T-helper 1 cell treated with Interleukin-12 subunit alpha and Interleukin-12 subunit beta and Interleukin-4 antibody, amounts not matched to agents 30 ng/mL and 1 ng/mL, for 36 hours (primary cell): ENCODE measurements at regions not wholly inside any gene's neighbourhood (a gene's known extent, or its start where the extent isn't known, plus 50 kb on each side); places are given as distances from the start of the nearest gene placed in this dataset.
"Not testable (repeated sequence)": the region's sequence is repeated elsewhere in the genome, so short reads cannot be mapped to it uniquely, and the experiment has no call there.

Experiments used
- intact Hi-C: fragments of 100-400 bp; cut with micrococcal nuclease; formaldehyde crosslinking; loops from one replicate; pipeline ENCODE4 v1.15.1; 2024

GRCh38 chr14:43877351-43877960 is 629.6 kb downstream of the FSCB start:
- intact Hi-C loops, result no loop called here

DNA sequence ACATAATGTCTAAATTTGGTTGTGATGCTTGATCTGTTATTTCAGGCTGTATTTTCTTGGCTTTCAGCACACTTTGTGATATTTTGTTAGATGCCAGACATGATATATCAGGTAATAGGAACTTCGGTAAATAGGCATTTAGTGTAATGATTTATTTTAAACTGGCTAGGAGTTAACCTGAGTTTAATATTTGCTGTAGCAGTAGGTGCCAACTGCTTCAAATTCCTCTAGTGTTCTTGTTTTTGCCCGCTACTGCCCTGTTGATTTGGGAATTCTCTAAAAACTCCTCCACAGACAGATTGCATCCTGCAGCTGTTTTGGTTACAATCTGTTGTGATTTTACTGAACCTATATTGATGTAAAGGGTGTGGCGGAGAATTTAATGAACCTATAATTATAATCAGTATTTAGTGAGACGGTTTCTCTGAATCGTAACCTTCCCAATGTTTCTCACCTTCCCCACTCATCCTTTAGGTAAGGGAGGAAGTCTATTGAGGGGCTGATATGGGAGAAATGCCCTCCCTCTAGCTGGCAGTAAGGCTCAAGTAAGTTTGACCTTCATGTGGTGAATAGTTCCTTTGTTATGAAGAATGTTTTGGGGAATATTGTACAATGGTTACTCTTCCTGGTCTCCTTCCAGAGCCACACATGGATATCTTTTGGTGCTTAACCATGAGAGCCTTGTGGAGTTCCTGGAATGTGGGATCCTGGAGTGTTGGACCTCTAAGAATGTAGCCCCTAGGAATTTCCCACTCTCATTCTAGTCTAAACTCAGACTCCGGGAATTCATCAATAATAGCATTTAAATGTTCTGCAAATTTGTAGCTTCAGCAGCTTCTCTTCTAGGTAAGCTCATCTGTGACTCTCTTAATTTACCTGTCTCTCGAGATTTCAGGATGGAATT is 634.1 kb downstream of the FSCB start:
- intact Hi-C loops, result no loop called here

GRCh38 chr14:43872222-43872621 is 634.9 kb downstream of the FSCB start:
- intact Hi-C loops, result no loop called here

GRCh38 chr14:43858981-43859380 is 648.1 kb downstream of the FSCB start:
- intact Hi-C loops, result no loop called here

DNA sequence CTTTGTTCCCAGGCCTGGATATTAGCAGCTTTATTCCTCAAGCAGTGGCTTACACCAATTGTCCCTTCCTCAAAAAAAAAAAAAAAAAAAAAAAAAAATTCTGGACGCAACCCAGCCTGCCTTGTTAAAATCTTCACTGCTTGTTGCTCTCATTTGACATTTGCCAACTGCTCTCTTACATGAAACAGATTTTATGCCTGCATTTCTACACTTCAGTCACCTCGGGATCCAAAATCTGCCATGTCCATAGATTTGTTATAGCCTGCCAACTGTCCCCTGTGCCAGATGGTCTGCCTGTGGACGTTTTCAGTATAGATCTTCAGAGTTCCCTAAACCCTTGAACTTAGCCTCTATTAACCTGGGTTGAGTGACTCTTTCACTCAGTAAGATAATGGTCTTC is 651.5 kb downstream of the FSCB start:
- intact Hi-C loops, result no loop called here

DNA sequence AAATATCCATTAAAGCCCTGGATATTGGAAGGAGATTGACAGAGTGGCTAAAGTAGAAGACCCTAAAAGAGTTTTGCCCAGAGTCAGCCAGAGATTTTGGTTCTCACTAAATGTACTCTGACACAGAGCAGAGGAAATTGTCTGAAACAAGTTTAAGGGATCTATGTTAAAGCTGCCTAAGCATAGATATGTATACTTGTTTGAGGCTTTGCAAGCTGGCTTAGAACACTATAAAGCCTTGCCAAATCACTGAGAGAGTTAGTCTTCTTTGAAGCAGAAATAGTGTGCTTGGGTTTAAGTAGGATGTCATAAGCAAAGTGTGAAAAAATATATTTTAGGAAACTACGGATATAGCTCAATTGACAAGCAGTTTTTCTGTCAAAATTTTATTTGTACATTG is 653.5 kb downstream of the FSCB start:
- intact Hi-C loops, result no loop called here

GRCh38 chr14:43803076-43803689 is 703.9 kb downstream of the FSCB start:
- intact Hi-C loops, result no loop called here

GRCh38 chr14:43795600-43796228 is 711.4 kb downstream of the FSCB start:
- intact Hi-C loops, result no loop called here

DNA sequence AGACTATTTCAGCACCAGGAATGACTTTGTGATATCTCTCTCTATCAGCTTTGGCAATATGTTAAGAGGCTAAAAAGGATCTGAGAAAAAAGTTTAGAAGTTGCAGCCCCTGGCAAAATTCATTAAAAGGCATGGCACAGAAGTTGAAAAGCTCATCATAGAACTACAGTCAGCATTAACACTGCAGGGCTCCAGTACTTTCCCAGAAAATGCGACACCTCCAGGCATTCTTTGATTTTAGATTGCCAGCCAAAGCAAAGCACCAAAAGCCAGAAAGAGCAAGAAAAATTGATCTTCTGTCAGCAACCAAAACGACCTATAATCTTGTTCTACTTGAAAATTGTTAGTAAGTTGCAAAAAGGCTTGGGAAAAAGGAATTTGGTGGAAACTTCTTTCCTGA is 713.5 kb downstream of the FSCB start:
- intact Hi-C loops, result no loop called here

DNA sequence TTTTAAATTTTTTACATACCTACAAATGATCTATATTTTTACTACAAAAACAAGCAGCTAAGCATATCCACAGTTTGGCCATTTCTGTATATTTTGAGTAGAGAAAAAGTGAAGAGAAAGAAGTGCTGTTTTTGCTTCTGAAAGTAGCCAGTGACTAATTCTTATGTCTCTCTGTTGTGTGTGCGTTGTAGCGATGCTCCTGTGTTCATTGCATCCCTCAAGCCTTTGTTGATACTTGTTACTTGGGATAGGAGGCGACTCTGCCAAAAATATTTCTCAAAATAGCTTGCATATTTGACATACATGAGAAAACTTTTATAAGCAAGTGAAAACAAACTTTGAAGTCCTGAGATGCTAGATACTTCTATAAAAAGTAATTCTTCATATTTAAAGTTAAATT is 714.1 kb downstream of the FSCB start:
- intact Hi-C loops, result no loop called here

DNA sequence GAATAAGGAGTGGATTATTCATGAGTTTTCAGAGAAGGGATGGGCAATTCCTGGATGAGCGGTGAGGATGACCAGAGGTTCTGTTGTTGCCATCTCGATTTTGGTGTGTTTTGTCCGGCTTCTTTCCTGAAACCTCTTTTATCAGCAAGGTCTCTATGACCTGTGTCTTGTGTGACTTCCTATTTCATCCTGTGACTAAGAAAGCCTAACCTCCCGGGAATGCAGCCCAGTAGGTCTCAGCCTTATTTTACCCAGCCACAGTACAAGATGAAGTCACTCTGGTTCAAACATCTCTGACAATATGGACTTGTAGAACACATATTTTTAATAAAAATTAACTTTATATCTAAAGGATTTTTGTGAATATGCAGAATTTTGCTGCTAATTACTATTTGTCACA is 716.4 kb downstream of the FSCB start:
- intact Hi-C loops, result no loop called here

GRCh38 chr14:43789458-43789857 is 717.6 kb downstream of the FSCB start:
- intact Hi-C loops, result no loop called here

DNA sequence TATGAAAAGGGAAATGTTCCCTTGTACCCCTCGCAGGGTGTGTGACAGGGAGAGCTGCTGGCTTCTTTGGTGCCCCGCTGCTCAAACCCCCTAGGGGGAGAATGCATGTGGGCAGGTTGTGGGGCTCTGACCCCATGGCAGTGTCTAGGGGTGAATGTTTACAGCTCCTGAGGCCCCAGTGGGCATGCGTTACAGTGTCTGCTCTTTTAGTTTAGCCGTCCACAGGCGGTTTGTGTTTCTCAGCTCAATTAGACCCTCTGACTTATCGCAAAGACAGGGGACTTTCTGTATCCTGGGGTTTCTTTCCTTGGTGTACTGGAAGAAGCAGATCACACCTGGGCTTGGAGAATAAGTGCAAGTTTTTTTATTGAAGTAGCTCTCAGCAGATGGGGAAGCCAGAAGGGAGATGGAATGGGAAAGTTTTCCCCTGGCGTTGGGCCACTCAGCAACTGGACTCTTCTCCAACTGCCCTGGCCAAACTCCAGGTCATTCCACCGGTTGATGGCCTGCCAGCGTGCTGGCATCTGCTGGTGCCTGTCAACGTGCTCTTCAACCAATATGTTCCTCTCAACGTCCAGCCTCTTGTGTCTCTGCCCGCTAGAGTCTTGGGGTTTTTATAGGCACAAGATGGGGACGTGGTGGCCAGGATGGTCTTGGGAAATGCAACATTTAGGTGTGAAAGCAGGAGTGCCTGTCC is 720.9 kb downstream of the FSCB start:
- intact Hi-C loops, result no loop called here

DNA sequence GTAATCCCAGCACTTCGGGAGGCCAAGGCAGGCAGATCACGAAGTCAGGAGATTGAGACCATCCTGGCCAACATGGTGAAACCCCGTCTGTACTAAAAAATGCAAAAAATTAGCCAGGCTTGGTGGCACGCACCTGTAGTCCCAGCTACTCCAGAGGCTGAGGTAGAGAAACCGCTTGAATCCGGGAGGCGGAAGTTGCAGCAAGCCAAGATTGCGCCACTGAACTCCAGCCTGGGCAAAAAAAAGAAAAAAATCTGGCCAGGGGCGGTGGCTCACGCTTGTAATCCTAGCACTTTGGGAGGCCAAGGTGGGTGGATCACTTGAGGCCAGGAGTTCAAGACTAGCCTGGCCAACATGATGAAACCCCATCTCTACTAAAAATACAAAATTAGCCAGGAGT is 722.7 kb downstream of the FSCB start:
- intact Hi-C loops, result not testable (repeated sequence)

DNA sequence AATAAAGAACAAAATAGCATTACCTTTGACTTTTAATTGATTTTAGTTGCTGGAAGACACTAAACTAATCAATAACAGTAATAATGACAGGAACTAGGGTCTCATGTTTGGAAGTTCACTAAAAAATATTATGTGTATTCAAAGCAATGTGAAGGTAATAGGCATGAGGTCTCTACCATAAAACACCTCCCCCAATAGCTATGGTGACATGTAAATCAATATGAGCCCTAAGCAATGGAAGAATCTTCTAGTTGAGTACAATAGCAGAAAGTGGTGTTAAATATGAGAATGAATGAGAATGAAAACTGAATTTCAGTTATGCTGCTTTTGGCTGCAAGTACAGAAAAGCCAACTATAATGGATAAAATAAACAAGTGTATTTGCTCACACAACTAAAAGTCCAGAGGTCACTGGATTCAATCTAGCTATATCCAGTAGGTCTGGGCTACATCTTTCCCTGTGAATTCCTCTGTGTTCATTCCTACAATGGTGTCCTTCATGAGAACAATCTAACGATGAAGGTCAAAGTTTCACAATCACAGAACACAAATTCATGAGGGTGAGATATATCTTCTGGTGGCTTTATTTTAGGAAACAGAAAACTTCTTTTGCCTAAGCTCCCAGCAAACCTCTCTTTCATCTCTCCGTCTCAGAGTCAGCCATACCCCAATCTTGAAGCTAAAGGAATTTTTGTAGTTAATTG is 728.0 kb downstream of the FSCB start:
- intact Hi-C loops, result no loop called here

- intact Hi-C loops, result no loop called here
Observed at GRCh38 chr14:43778570-43778936, 728.5 kb downstream of the FSCB start.

GRCh38 chr14:43765474-43765873 is 741.6 kb downstream of the FSCB start:
- intact Hi-C loops, result no loop called here

- intact Hi-C loops, result no loop called here
Observed at GRCh38 chr14:43764433-43764832, 742.6 kb downstream of the FSCB start.

DNA sequence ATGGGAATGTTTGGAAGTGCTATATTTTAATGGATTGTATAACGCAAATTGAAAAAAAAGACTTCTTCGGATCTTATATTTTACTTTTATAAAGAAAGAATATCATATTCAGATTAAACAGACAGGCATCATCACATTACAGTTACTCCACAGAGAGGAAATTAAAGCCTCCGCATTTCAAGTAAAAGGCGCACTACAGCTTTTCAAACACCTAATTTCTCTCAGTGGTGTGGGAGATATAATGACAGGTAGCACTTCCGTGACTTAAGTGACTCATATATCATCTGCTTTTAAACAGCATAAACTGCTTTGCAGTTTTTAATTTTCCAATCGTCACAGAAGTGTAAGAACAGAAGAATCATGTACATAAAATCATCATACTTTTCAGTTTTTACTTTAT is 751.4 kb downstream of the FSCB start:
- intact Hi-C loops, result no loop called here

DNA sequence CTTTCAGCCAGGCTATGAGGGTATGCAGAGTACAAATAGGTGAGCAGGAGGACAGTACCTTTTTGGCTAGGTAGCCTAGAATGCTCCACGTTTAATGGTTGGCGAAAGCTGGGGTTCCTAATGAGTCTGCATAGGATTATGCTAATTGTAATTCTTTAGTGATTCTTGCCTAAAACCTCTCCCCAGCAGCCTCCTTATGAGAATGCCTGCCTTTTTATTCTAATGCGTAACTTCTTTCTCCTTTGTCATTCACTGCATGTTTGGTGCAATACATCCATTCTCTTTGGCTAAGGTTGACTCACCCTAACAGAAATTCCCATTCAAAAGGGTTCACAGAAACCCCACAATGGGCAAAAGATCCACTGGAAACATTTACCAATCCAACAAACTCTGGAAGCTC is 752.2 kb downstream of the FSCB start:
- intact Hi-C loops, result no loop called here

DNA sequence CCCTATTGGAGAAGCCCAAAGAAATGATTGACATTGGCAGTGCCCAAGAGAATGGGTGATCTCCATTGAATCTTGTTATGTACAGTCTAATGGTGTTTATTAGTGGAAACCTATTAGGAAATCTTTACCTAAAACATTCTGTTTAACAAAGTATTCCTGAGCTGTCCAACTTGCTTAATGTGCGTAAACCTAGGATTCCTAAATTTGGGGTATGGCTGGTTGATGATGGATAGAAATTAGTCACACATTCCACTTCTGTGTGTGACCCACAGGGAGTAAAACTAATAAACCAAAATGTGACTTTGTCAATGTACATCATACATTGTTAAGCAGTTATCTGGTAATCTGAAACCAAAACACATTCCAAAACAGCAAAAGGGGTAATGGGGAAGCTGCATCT is 761.3 kb downstream of the FSCB start:
- intact Hi-C loops, result no loop called here
